ENCODE measurements at regions not wholly inside any gene's neighbourhood (a gene's known extent, or its start where the extent isn't known, plus 50 kb on each side); places are given as distances from the start of the nearest gene placed in this dataset.

- TF ChIP-seq TAF1 (IDR thresholded peaks at IDR 0.05; ENCODE audit: borderline replicate concordance, insufficient read depth, low read length), result no peak
- TF ChIP-seq SIN3A (IDR thresholded peaks at IDR 0.05; ENCODE audit: borderline replicate concordance, insufficient read depth, low read length), result no peak
Measured at GRCh38 chr22:26770624-26771023, 113.2 kb downstream of the MIAT start.

- no peak for TF ChIP-seq REST (IDR thresholded peaks at IDR 0.05; ENCODE audit: insufficient read depth in 1 of 2, low read depth in 2 of 2, low read length in 2 of 2)
- TF ChIP-seq POLR2AphosphoS5 (IDR thresholded peaks at IDR 0.05; ENCODE audit: low read depth, low read length), result no peak
- TF ChIP-seq FOXP2 (optimal IDR thresholded peaks at IDR 0.05; ENCODE audit: borderline replicate concordance, extremely low read depth, extremely low read length, insufficient read depth), result no peak
- no peak for TF ChIP-seq TAF1 (IDR thresholded peaks at IDR 0.05; ENCODE audit: borderline replicate concordance, insufficient read depth, low read length)
Measured at GRCh38 chr22:26775394-26775793, 118.0 kb downstream of the MIAT start.

- TF ChIP-seq SIN3A (IDR thresholded peaks at IDR 0.05; ENCODE audit: borderline replicate concordance, insufficient read depth, low read length) (no peak), FOXP2 (optimal IDR thresholded peaks at IDR 0.05; ENCODE audit: borderline replicate concordance, extremely low read depth, extremely low read length, insufficient read depth) (no peak), REST (IDR thresholded peaks at IDR 0.05; ENCODE audit: insufficient read depth in 1 of 2, low read depth in 2 of 2, low read length in 2 of 2) (no peak), POLR2AphosphoS5 (IDR thresholded peaks at IDR 0.05; ENCODE audit: low read depth, low read length) (no peak), TAF1 (IDR thresholded peaks at IDR 0.05; ENCODE audit: borderline replicate concordance, insufficient read depth, low read length) (no peak)
Measured at GRCh38 chr22:26777156-26777801, 119.9 kb downstream of the MIAT start.

GRCh38 chr22:26778372-26778771 is 121.0 kb downstream of the MIAT start:
- TF ChIP-seq REST (IDR thresholded peaks at IDR 0.05; ENCODE audit: insufficient read depth in 1 of 2, low read depth in 2 of 2, low read length in 2 of 2), result no peak
- TF ChIP-seq POLR2AphosphoS5 (IDR thresholded peaks at IDR 0.05; ENCODE audit: low read depth, low read length), result no peak
- no peak for TF ChIP-seq TAF1 (IDR thresholded peaks at IDR 0.05; ENCODE audit: borderline replicate concordance, insufficient read depth, low read length)
- no peak for TF ChIP-seq FOXP2 (optimal IDR thresholded peaks at IDR 0.05; ENCODE audit: borderline replicate concordance, extremely low read depth, extremely low read length, insufficient read depth)
- no peak for TF ChIP-seq SIN3A (IDR thresholded peaks at IDR 0.05; ENCODE audit: borderline replicate concordance, insufficient read depth, low read length)

- TF ChIP-seq POLR2AphosphoS5 (IDR thresholded peaks at IDR 0.05; ENCODE audit: low read depth, low read length) (no peak), REST (IDR thresholded peaks at IDR 0.05; ENCODE audit: insufficient read depth in 1 of 2, low read depth in 2 of 2, low read length in 2 of 2) (no peak), SIN3A (IDR thresholded peaks at IDR 0.05; ENCODE audit: borderline replicate concordance, insufficient read depth, low read length) (no peak), TAF1 (IDR thresholded peaks at IDR 0.05; ENCODE audit: borderline replicate concordance, insufficient read depth, low read length) (no peak), FOXP2 (optimal IDR thresholded peaks at IDR 0.05; ENCODE audit: borderline replicate concordance, extremely low read depth, extremely low read length, insufficient read depth) (no peak)
Measured at GRCh38 chr22:26779108-26779507, 121.7 kb downstream of the MIAT start.

Measured in PFSK-1 (cell line).